Globus pallidus (tissue), 1 donor: ENCODE measurements at regions not wholly inside any gene's neighbourhood (a gene's known extent, or its start where the extent isn't known, plus 50 kb on each side); places are given as distances from the start of the nearest gene placed in this dataset.
"Not testable (repeated sequence)": the region's sequence is repeated elsewhere in the genome, so short reads cannot be mapped to it uniquely, and the experiment has no call there.

Source experiments
- DNase-seq: peaks from one replicate; pipeline ENCODE4 v3.0.0-alpha.2; 2015; ENCODE audit warnings: low spot score

DNA sequence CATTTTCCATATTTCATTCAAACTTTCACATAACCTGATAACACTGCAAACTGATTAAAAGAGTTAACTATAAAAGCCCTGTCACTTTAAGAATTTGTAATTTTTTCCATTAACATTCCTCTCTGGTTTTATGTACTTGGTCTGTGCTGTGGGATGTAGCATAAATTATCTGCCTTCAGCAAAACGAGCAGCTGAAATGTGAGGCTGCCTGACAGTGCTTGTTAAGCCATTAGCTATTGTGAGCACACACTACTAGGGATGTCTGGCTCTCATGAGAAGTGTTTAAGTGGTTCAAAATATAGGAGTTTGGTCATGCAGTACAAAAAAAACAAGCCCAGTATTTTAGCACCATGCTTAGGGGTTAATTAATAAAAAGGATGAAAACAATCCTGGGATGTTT lies 63.0 kb downstream of the HOXA1 start:
- no peak for DNase-seq

- no peak for DNase-seq
Observed at GRCh38 chr7:27031289-27032172, 64.3 kb downstream of the HOXA1 start.

GRCh38 chr7:27030393-27031050 lies 65.3 kb downstream of the HOXA1 start:
- DNase-seq: no peak

GRCh38 chr7:27025270-27025669 lies 70.5 kb downstream of the HOXA1 start:
- no peak for DNase-seq

GRCh38 chr7:27010068-27010467 lies 85.7 kb downstream of the HOXA1 start:
- no peak for DNase-seq

- no peak for DNase-seq
Observed at GRCh38 chr7:27000496-27000895, 95.3 kb downstream of the HOXA1 start.

- not testable (repeated sequence) for DNase-seq
Observed at GRCh38 chr7:26998284-26998683, 97.5 kb downstream of the HOXA1 start.

DNA sequence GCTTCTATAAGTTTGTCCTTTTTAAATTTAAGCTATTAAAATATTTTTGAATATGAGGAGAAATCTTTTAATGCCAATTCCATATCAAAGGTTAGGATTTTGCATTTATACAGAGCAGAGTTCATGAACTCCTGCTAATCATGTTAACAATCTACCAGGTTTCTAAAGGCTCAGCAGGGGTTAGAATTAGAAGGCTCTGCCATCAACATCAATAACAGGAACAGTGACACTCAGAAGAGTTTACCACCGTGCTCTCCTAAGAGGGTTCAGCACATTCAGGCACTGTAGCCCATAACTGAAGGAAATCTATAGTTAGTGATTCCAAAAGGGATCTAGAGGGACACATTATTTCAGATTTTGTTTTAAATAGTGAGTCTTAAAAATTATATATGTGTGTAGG lies 100.1 kb downstream of the HOXA1 start:
- no peak for DNase-seq

DNA sequence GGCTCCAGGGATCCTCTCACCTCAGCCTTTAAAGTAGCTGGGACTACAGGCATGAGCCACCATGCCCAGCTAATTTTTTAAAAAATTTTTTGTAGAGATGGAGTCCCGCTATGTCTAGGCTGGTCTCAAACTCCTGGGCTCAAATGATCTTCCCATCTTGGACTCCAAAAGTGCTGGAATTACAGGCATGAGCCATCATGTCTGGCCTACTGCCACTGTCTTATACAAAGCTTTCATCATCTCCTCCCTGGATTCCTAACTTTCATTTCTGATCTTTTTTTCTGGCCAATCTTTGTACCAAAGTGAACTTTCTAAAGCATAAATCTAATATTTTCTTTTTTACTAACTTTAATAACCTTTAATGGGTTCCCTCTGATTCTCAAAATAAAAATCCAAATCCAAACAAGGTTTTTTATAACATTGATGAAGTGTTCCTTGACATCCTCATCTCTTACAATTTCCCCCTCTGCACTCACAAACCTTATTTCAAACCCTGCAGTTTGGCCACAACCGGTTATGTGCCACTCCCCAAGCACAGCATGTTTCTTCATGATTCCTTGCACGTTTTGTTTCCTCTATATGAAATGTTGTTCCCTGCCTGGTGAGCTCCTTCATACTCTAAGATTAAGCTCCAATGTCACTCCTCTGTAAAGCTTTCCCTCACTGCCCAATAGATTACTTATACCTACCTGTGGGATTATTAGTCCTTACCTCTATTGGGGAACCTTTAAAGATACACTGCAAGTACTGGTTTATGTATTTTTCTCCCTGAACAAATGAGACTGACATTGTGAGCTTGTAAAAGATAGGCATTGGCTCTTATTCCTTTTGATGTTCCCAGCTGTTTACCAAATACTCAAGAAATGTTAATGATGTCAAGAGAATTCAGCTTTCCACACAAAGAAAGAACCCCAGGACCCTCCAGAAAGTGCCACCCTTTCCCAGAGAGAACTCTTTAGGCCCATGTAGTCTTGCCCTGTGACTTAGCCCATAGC lies 101.7 kb downstream of the HOXA1 start:
- no peak for DNase-seq

DNA sequence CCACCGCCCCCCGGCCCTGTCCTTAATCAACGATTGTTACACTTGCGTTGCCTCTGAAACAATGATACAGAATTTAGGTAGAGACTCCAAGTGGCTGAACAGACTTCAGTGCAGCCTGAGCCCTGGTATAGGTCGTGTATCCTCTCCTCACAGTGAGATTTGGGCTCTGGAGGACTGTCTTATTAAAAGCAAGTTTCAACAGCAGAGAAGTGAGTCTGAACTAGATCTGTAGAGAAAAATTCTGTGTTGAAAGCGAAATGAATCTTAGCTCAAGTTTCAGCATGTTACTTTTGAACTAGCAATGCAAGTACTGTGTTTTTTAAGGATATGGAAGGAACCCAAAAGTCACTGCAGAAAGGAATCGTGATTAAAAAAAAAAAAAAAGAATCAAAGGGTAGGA lies 103.1 kb downstream of the HOXA1 start:
- DNase-seq: no peak

- no peak for DNase-seq
Observed at GRCh38 chr7:26991796-26992195, 104.0 kb downstream of the HOXA1 start.

DNA sequence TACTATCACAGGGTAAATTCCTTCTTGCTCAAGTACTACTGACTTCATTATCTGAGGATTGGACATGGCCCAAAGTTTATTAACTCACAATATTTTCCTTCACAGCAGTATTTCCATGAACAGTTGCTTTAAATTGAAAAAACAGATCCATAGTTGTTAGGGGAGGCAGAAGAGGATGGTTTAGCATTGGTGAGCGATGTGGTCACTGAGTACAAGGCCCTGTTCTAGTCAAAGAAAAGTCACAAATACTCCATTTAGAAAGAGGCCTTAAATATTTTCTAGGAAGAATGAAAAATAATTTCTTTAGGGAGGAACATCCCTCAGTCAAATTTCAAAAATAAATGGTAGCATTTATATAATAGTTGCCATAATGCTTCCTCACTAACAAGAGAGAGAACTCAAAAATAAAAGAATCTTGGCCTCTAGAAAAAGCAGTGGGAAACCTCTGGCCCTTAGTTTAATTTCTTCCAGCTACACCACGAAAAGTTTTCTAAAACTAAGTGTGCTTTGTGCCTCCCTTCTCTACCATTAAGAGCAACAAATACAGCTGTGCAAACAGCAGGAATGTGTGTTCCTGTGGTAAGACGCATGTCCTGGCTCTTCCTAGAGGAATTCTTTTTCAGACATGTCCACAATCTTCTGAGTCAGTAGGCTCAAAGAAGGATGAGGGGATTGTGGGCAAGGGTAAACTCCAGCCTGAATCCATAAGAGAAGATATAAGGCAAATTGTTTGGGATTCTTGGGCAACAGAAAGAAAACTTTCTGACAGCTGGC lies 105.7 kb downstream of the HOXA1 start:
- no peak for DNase-seq

- DNase-seq: no peak
Observed at GRCh38 chr7:26988836-26989374, 106.9 kb downstream of the HOXA1 start.

- DNase-seq: no peak
Observed at GRCh38 chr7:26987338-26987737, 108.5 kb downstream of the HOXA1 start.

GRCh38 chr7:26978146-26978545 lies 113.8 kb upstream of the SKAP2 start:
- DNase-seq: no peak

- DNase-seq: no peak
Observed at GRCh38 chr7:26976840-26977239, 112.5 kb upstream of the SKAP2 start.

DNA sequence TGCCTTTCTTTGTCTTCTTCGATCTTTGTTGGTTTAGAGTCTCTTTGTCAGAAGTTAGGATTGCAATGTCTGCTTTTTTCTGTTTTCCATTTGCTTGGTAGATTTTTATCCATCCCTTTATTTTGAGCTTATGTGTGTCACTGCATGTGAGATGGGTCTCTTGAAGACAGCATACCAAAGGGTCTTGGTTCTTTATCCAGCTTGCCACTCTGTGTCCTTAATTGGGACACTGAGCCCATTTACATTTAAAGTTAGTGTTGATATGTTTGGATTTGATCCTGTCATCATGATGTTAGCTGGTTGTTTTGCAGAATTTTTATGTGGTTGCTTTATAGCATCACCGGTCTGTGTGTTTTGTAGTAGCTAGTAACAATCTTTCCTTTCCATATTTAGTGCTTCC lies 107.5 kb upstream of the SKAP2 start:
- DNase-seq: not testable (repeated sequence)

GRCh38 chr7:26965724-26966123 lies 101.3 kb upstream of the SKAP2 start:
- no peak for DNase-seq

DNA sequence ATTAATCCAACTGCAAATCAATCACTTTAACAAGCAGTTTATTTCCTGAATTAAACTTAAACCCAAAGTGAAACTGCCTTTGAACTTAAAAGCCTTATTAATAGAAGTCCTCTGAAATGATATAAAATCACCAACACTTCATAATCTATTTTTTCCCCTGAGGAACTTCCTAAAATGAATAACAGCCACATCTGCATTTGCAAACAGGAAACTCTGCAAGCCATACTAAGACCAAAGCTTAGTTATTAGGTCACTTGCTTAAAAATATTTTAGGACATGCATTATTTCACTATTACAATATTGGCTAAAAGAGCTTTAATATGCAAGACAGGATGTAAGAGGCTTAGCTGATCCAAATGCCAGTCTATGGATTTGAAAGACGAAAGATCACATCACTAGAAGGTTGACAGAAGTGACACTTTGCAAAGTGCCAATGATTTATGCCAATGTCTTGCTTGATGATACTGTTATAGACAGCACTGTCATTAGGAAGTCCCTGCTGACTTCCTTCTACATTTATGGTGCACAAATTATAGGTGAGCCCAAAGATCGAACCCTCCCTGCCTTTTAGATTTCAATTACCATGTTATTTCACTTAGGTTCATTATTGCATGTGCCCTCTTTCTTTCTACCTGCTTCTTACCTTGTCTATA lies 99.9 kb upstream of the SKAP2 start:
- DNase-seq: no peak

GRCh38 chr7:26959290-26959689 lies 94.9 kb upstream of the SKAP2 start:
- DNase-seq: no peak

DNA sequence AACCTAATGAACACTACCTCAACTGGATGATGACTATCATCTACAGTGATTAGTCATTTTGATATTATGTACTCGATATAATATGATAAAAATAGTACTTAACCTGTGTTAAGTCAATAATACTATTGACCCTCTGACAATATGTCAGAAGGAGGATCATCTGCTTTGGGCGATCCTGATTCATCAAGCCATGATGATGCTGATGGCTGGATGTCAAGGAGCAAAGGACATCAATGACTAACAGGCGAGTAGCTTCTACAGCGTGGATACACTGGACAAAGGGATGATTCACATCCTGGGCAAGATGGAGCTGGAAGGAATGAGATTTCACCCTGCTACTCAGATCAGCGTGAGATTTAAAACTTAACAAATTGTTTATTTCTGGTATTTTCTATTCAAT lies 94.4 kb upstream of the SKAP2 start:
- DNase-seq: no peak
